OCI-LY7 (cell line): ENCODE measurements at regions not wholly inside any gene's neighbourhood (a gene's known extent, or its start where the extent isn't known, plus 50 kb on each side); places are given as distances from the start of the nearest gene placed in this dataset.

Experiments used
- EZH2phosphoT487 ChIP-seq: fragments of 200-600 bp; sonication (generic); IDR thresholded peaks from 2 replicates; pipeline ENCODE4 v1.6.1; 2018; ENCODE audit warnings: low read depth, borderline replicate concordance, mild to moderate bottlenecking, mixed run types, antibody characterized with exemption, low read length, moderate library complexity, mixed read lengths
- TF ChIP-seq, protein P1 (sequence below): fragments of 200-600 bp; sonication (generic); conservative IDR thresholded peaks from 2 replicates; pipeline ENCODE4 v1.5.1; 2014; ENCODE audit warnings: mild to moderate bottlenecking, antibody characterized with exemption, low read length, moderate library complexity, mixed read lengths

DNA sequence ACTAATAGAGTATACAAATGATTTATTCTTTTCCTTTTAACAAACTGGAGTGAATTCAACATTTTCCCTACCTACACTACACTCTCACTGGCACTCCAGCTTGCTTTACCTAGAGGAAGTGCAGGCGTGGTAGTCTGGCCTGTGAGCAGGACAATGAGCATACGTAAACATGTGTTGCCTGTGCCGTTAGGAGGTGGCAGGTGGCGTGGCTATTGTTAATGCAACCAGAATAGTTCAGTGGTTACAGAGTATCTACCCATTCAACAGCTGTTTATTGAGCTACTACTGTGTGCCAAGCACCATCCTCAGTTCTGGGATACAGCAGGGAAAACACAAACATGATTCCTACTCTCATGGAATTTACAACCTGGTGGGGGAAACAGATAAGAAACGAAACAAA lies 299.7 kb upstream of the KAZN start:
- TF ChIP-seq, protein P1, sequence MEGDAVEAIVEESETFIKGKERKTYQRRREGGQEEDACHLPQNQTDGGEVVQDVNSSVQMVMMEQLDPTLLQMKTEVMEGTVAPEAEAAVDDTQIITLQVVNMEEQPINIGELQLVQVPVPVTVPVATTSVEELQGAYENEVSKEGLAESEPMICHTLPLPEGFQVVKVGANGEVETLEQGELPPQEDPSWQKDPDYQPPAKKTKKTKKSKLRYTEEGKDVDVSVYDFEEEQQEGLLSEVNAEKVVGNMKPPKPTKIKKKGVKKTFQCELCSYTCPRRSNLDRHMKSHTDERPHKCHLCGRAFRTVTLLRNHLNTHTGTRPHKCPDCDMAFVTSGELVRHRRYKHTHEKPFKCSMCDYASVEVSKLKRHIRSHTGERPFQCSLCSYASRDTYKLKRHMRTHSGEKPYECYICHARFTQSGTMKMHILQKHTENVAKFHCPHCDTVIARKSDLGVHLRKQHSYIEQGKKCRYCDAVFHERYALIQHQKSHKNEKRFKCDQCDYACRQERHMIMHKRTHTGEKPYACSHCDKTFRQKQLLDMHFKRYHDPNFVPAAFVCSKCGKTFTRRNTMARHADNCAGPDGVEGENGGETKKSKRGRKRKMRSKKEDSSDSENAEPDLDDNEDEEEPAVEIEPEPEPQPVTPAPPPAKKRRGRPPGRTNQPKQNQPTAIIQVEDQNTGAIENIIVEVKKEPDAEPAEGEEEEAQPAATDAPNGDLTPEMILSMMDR: no peak
- no peak for TF ChIP-seq EZH2phosphoT487
